Osteocyte (in vitro differentiated cells): ENCODE measurements at regions not wholly inside any gene's neighbourhood (a gene's known extent, or its start where the extent isn't known, plus 50 kb on each side); places are given as distances from the start of the nearest gene placed in this dataset.

Source experiments
- DNase-seq: peaks from one replicate; pipeline ENCODE4 v3.0.0; 2021; ENCODE audit warnings: mixed read lengths; ENCODE audit not compliant: unreplicated experiment; ENCODE audit errors: extremely low spot score
- H3K27ac Mint-ChIP-seq: one replicate; pipeline ENCODE4 v1.8.0; 2021; ENCODE audit warnings: mild to moderate bottlenecking, mixed read lengths; ENCODE audit not compliant: unreplicated experiment
- H3K27me3 Mint-ChIP-seq: one replicate; pipeline ENCODE4 v1.8.0; 2021; ENCODE audit warnings: mixed read lengths; ENCODE audit not compliant: unreplicated experiment
- H3K36me3 Mint-ChIP-seq: one replicate; pipeline ENCODE4 v1.8.0; 2021; ENCODE audit warnings: mixed read lengths; ENCODE audit not compliant: unreplicated experiment
- H3K4me1 Mint-ChIP-seq: one replicate; pipeline ENCODE4 v1.8.0; 2021; ENCODE audit warnings: mixed read lengths; ENCODE audit not compliant: unreplicated experiment
- H3K4me3 Mint-ChIP-seq: one replicate; pipeline ENCODE4 v1.8.0; 2021; ENCODE audit warnings: mild to moderate bottlenecking, moderate library complexity, mixed read lengths; ENCODE audit not compliant: unreplicated experiment
- H3K9me3 Mint-ChIP-seq: one replicate; pipeline ENCODE4 v1.8.0; 2021; ENCODE audit warnings: mixed read lengths; ENCODE audit not compliant: unreplicated experiment
- CTCF ChIP-seq: fragments of 200-600 bp; sonication (generic); IDR thresholded peaks from 2 replicates; pipeline ENCODE4 v1.5.0; 2021; ENCODE audit warnings: antibody characterized with exemption, mild to moderate bottlenecking, moderate library complexity

- no peaks in the 10 kb centered on the region for H3K4me1 Mint-ChIP-seq
- H3K27me3 Mint-ChIP-seq: peaks cover 4% of the 10 kb centered on the region
- no peak overlapping the region for H3K27ac Mint-ChIP-seq
- H3K36me3 Mint-ChIP-seq: no peaks in the 10 kb centered on the region
- no peaks in the 10 kb centered on the region for H3K9me3 Mint-ChIP-seq
- TF ChIP-seq CTCF: no peak
- peak; percentile 71 for DNase-seq
- no peak overlapping the region for H3K4me3 Mint-ChIP-seq
Observed at GRCh38 chr17:5703736-5704135, 119.4 kb upstream of the NLRP1 start.

GRCh38 chr17:5705081-5705875 is 121.0 kb upstream of the NLRP1 start:
- no peaks in the 10 kb centered on the region for H3K4me1 Mint-ChIP-seq
- no peak overlapping the region for H3K27ac Mint-ChIP-seq
- TF ChIP-seq CTCF: peak; percentile 43
- H3K4me3 Mint-ChIP-seq: no peak overlapping the region
- H3K9me3 Mint-ChIP-seq: no peaks in the 10 kb centered on the region
- no peaks in the 10 kb centered on the region for H3K36me3 Mint-ChIP-seq
- peak; percentile 73 for DNase-seq
- H3K27me3 Mint-ChIP-seq: peaks cover 5% of the 10 kb centered on the region

- Mint-ChIP-seq H3K27me3 (peaks cover 8% of the 10 kb centered on the region), H3K27ac (no peak overlapping the region), H3K36me3 (no peaks in the 10 kb centered on the region), H3K4me1 (no peaks in the 10 kb centered on the region), H3K9me3 (no peaks in the 10 kb centered on the region), H3K4me3 (no peak overlapping the region)
- TF ChIP-seq CTCF: no peak
- peak; percentile 63 for DNase-seq
Observed at GRCh38 chr17:5705876-5706576, 121.7 kb upstream of the NLRP1 start.

GRCh38 chr17:5706577-5707210 is 122.4 kb upstream of the NLRP1 start:
- H3K4me3 Mint-ChIP-seq: no peak overlapping the region
- H3K36me3 Mint-ChIP-seq: no peaks in the 10 kb centered on the region
- H3K27me3 Mint-ChIP-seq: peaks cover 11% of the 10 kb centered on the region
- DNase-seq: peak; percentile 80
- H3K9me3 Mint-ChIP-seq: no peaks in the 10 kb centered on the region
- peak; percentile 61 for TF ChIP-seq CTCF
- H3K4me1 Mint-ChIP-seq: no peaks in the 10 kb centered on the region
- no peak overlapping the region for H3K27ac Mint-ChIP-seq

GRCh38 chr17:5707482-5707881 is 123.2 kb upstream of the NLRP1 start:
- DNase-seq: peak; percentile 64
- H3K4me1 Mint-ChIP-seq: no peaks in the 10 kb centered on the region
- H3K27ac Mint-ChIP-seq: no peak overlapping the region
- TF ChIP-seq CTCF: no peak
- H3K9me3 Mint-ChIP-seq: no peaks in the 10 kb centered on the region
- H3K36me3 Mint-ChIP-seq: no peaks in the 10 kb centered on the region
- H3K27me3 Mint-ChIP-seq: peaks cover 16% of the 10 kb centered on the region
- no peak overlapping the region for H3K4me3 Mint-ChIP-seq
